GM20000 (cell line): ENCODE measurements at regions not wholly inside any gene's neighbourhood (a gene's known extent, or its start where the extent isn't known, plus 50 kb on each side); places are given as distances from the start of the nearest gene placed in this dataset.
"Not testable (repeated sequence)": the region's sequence is repeated elsewhere in the genome, so short reads cannot be mapped to it uniquely, and the experiment has no call there.

Experiments
- DNase-seq: peaks from one replicate; pipeline ENCODE4 v3.0.0; 2012; ENCODE audit warnings: low spot score
- TF ChIP-seq, protein P1 (sequence below): IDR thresholded peaks from 2 replicates; pipeline ENCODE4 v1.5.1; 2012; ENCODE audit warnings: mild to moderate bottlenecking, control low read depth; ENCODE audit errors: extremely low read depth, missing control alignments

DNA sequence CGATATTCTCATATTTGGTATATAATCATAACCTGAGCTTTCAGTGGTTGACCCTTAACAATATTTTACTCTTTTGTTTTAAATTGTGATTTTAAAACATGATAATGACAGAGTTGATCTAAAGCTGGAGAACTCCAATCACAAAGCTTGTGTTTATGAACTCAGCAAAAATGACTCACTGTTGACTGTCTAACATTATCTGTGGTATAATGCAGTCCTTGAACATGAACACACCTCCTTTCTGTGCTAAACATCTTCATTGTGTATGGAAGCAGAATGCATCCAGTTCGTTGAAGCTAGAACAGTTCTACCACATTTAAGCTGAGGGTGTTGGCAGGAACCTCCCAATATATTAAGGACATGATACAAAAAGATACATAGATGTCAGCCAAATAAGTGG, 1030.2 kb upstream of the SEMA6A start:
- TF ChIP-seq, protein P1, sequence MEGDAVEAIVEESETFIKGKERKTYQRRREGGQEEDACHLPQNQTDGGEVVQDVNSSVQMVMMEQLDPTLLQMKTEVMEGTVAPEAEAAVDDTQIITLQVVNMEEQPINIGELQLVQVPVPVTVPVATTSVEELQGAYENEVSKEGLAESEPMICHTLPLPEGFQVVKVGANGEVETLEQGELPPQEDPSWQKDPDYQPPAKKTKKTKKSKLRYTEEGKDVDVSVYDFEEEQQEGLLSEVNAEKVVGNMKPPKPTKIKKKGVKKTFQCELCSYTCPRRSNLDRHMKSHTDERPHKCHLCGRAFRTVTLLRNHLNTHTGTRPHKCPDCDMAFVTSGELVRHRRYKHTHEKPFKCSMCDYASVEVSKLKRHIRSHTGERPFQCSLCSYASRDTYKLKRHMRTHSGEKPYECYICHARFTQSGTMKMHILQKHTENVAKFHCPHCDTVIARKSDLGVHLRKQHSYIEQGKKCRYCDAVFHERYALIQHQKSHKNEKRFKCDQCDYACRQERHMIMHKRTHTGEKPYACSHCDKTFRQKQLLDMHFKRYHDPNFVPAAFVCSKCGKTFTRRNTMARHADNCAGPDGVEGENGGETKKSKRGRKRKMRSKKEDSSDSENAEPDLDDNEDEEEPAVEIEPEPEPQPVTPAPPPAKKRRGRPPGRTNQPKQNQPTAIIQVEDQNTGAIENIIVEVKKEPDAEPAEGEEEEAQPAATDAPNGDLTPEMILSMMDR = no peak
- no peak for DNase-seq

DNA sequence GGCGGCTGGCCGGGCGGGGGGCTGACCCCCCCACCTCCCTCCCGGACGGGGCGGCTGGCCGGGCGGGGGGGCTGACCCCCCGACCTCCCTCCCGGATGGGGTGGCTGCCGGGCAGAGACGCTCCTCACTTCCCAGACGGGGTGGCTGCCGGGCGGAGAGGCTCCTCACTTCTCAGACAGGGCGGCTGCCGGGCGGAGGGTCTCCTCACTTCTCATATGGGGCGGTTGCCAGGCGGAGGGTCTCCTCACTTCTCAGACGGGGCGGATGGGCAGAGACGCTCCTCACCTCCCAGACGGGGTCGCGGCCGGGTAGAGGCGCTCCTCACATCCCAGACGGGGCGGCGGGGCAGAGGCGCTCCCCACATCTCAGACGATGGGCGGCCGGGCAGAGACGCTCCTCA, 1025.2 kb upstream of the SEMA6A start:
- DNase-seq = not testable (repeated sequence)

DNA sequence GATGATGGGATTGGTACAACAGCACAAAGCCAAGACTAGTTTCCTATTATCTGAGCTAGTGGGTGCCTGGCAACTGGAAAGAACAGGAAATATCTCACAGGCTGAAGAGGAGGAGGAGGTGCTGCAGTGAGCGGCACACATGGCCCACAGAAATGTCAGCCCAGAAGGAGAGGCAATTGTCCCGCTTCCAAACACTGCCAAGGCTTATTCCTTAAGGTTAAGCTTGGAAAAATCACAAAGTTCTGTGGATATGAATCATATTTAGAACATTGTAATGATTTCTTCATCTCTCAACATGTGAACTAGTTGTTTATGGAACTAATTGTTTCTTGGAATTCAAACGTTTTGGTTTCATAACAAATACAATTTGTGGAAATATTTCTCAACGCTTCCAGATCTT, 1019.5 kb upstream of the SEMA6A start:
- DNase-seq = no peak
- TF ChIP-seq, protein P1 = no peak

DNA sequence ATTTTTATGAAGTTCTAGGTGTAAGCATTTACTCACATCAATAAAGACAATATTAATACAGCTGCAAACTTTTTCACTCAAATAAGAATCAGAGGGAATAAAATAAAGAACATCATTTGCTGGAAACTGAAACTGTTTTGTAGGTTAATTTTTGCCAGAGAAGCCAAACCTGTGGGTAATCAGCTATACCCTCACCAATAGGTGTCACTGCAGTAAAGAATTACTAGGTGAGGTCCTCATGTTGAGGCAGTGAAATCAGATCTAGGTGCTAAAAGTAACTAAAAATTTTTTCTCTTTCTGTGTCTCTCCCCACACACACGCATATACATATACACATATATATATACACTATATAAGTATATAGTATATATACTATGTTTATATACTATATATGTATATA, 1016.3 kb upstream of the SEMA6A start:
- TF ChIP-seq, protein P1 = peak; percentile 9
- peak; percentile 22 for DNase-seq

DNA sequence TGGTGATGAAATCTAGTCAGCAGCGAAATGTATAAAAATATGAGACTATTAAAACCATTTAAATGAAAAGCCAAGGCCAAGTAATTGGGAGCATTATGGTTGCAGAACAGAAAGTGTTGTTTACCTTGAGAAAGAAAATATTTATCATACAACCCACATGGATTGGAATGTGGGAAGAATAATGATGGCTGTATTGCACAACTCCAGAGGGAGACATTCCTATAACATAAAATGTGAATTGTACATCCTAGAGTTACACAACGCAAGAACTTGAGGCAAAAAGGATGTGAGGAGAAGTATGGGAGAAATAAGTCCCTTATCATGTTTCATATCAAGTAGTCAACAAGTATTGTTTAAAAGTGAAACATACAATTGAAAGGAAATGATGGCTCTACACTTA, 1014.0 kb upstream of the SEMA6A start:
- TF ChIP-seq, protein P1 = no peak
- no peak for DNase-seq

DNA sequence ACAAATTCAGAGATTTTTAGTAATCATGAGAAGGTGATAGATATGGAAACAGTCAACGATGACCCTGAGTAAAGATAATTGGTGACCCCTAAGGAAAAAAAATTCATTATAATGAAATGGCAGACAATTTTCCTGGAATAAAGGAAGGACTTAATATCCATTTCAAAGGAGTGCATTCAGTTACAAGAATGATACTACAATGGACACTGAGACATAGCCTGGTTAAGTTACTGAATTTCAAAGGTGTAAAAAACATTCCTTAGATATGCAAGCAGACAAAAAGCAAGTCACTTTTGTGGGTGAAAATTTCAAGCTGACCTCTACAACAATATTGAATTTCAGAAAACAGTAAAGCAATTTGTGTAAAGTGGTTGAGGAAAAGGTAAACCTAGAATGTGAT, 1012.5 kb upstream of the SEMA6A start:
- no peak for DNase-seq
- TF ChIP-seq, protein P1 = no peak

DNA sequence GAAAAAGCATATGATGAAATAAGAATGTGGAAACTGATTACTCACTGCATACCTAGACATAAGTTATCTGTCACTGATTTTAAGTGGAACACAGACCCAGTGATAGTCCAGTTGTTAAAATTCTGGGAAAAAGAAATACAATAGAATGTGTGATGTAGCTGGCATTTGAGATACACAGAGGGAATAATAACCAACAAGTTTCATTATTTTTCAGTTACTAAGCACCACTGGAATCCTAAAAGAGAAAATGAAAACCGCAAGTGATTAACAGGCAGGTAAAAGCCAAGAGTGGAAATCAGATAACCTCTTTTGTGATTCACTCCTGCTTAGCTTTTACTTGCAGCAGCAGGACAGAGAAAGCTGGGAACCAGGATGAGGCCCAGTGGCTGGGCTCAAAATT, 994.0 kb upstream of the SEMA6A start:
- no peak for DNase-seq
- TF ChIP-seq, protein P1 = no peak

GRCh38 chr5:117568126-117568525, 993.5 kb upstream of the SEMA6A start:
- TF ChIP-seq, protein P1 = no peak
- no peak for DNase-seq
